Peyer's patch (tissue), 4 donors: ENCODE measurements at regions not wholly inside any gene's neighbourhood (a gene's known extent, or its start where the extent isn't known, plus 50 kb on each side); places are given as distances from the start of the nearest gene placed in this dataset.
"Not testable (repeated sequence)": the region's sequence is repeated elsewhere in the genome, so short reads cannot be mapped to it uniquely, and the experiment has no call there.

Experiments
- POLR2A ChIP-seq, 2 donors: fragments of 450-650 bp; IDR thresholded peaks; one replicate each; pipeline ENCODE4 v1.5.1; 2017; ENCODE audit warnings: antibody characterized with exemption in 2 of 2, mild to moderate bottlenecking in 2 of 2, moderate library complexity in 2 of 2
- TF ChIP-seq, protein P1 (sequence below), 6 experiments: fragments of 450-650 bp in 4 of 6; fragments of 200-600 bp in 2 of 6; sonication (generic) in 1 of 6; IDR thresholded peaks; one replicate each; pipeline ENCODE4 v1.5.1; 2017 to 2019; ENCODE audit warnings: antibody characterized with exemption in 6 of 6, mild to moderate bottlenecking in 3 of 6, moderate library complexity in 1 of 6

- TF ChIP-seq, protein P1, sequence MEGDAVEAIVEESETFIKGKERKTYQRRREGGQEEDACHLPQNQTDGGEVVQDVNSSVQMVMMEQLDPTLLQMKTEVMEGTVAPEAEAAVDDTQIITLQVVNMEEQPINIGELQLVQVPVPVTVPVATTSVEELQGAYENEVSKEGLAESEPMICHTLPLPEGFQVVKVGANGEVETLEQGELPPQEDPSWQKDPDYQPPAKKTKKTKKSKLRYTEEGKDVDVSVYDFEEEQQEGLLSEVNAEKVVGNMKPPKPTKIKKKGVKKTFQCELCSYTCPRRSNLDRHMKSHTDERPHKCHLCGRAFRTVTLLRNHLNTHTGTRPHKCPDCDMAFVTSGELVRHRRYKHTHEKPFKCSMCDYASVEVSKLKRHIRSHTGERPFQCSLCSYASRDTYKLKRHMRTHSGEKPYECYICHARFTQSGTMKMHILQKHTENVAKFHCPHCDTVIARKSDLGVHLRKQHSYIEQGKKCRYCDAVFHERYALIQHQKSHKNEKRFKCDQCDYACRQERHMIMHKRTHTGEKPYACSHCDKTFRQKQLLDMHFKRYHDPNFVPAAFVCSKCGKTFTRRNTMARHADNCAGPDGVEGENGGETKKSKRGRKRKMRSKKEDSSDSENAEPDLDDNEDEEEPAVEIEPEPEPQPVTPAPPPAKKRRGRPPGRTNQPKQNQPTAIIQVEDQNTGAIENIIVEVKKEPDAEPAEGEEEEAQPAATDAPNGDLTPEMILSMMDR (IDR thresholded peaks at IDR 0.05), result not testable (repeated sequence)
- not testable (repeated sequence) for TF ChIP-seq POLR2A (IDR thresholded peaks at IDR 0.05)
These were observed 65.0 kb upstream of the SMAD6 start for GRCh38 chr15:66637044-66637443.
